CD4-positive, alpha-beta T cell treated with Interleukin-12 subunit alpha and Interleukin-12 subunit beta, for 1 hour (primary cell): ENCODE measurements at regions not wholly inside any gene's neighbourhood (a gene's known extent, or its start where the extent isn't known, plus 50 kb on each side); places are given as distances from the start of the nearest gene placed in this dataset.
"Not testable (repeated sequence)": the region's sequence is repeated elsewhere in the genome, so short reads cannot be mapped to it uniquely, and the experiment has no call there.

Source experiments
- DNase-seq: peaks from one replicate; pipeline ENCODE4 v3.0.0-alpha.2; 2020

GRCh38 chr20:25774203-25774602 lies 77.5 kb upstream of the ZNF337 start:
- not testable (repeated sequence) for DNase-seq

- DNase-seq: not testable (repeated sequence)
Observed at GRCh38 chr20:25772437-25772836, 75.8 kb upstream of the ZNF337 start.

GRCh38 chr20:25771818-25772217 lies 75.2 kb upstream of the ZNF337 start:
- DNase-seq: not testable (repeated sequence)

GRCh38 chr20:25761596-25761995 lies 64.9 kb upstream of the ZNF337 start:
- DNase-seq: no peak

DNA sequence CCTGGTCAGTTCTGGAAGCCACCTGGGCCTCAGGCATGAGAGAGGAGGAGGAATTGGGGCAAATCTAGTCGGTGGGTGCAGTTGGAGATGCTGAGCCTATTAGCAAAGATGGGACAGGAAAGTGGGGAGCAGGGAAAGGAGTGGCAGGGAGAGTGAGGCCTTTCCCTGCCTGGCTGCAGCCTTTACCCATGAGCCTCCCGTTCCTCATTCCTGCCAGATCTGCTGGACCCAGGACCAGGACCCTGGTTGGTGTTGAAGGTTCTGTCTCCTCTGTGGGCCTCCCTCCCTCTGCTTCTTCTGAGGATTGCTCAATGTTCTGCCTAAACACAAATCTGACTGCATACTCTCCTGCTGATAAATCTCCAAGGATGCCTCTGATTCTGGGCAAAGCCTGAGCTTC lies 64.4 kb upstream of the ZNF337 start:
- not testable (repeated sequence) for DNase-seq

DNA sequence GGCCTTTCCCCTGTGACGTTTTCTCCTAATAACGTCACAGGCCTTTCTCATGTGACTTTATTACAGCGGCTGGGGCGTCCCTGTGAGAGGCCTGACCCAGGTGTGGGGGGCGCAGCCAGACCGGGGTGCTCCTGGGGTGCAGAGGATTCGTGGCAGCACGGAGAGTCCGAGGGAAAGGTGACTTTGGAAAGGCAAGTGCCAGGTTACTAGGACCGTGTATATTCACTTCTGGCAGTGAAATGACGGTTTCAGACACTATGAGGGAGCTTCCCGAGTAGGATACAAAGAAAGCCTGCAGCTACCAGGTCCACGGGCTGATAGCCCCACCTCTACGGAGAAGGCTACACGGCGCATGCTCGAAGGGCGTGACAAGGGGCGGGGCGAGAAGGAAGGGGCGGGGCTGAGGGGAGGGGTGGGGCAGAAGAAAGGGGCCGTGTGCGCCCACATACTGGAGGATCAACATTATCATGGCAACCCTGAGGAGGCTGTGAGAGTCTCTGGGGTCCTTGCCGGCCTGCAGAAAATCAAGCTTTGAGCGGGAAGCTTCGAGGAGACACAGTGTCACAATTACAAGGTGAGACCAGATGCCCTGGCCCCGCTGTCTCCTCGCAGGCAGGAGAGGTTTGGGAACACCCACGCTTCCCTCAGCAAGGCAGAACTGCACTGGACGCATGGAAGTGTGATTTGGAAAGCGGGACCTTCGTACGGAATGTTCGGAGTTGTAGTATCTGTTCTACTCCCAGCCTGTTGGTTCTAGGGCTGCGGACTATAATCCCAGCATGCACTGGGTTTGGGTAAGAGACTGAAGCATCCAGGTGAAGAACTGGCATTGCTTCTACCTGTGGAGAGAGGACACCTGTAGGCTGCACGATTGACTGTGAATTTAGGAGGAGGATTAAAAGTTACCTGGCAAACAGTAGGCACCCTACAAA lies 54.4 kb upstream of the ZNF337 start:
- peak; percentile 73 for DNase-seq

GRCh38 chr20:25750220-25750764 lies 53.6 kb upstream of the ZNF337 start:
- no peak for DNase-seq

- DNase-seq: no peak
Observed at GRCh38 chr20:25749649-25750048, 53.0 kb upstream of the ZNF337 start.
